Coronary artery (tissue), 2 donors: ENCODE measurements at regions not wholly inside any gene's neighbourhood (a gene's known extent, or its start where the extent isn't known, plus 50 kb on each side); places are given as distances from the start of the nearest gene placed in this dataset.
"Not testable (repeated sequence)": the region's sequence is repeated elsewhere in the genome, so short reads cannot be mapped to it uniquely, and the experiment has no call there.

Experiments used
- DNase-seq: peaks from one replicate; pipeline ENCODE4 v3.0.0-alpha.2; 2017; ENCODE audit warnings: low spot score
- H3K27ac ChIP-seq, 2 donors: fragments of 200-600 bp; sonication (generic); one replicate each; pipeline ENCODE4 v1.5.1; 2016 to 2019
- H3K4me3 ChIP-seq: fragments of 200-600 bp; sonication (generic); 2 replicates; pipeline ENCODE4 v1.5.1; 2016; ENCODE audit warnings: mild to moderate bottlenecking, moderate library complexity
- TF ChIP-seq, protein P1 (sequence below): fragments of 200-600 bp; sonication (generic); IDR thresholded peaks from one replicate; pipeline ENCODE4 v1.5.1; 2019; ENCODE audit warnings: antibody characterized with exemption

DNA sequence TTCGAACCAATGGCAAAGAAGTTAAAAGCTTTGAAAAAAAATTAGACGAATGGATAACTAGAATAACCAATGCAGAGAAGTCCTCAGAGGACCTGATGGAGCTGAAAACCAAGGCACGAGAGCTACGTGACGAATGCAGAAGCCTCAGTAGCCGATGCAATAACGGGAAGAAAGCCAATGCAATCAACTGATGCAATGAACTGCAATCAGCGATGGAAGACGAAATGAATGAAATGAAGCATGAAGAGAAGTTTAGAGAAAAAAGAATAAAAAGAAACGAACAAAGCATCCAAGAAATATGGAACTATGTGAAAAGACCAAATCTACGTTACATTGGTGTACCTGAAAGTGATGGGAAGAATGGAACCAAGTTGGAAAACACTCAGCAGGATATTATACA is 52.6 kb upstream of the MRPS30 start:
- H3K27ac ChIP-seq, H3K4me3 ChIP-seq, DNase-seq: not testable (repeated sequence)

DNA sequence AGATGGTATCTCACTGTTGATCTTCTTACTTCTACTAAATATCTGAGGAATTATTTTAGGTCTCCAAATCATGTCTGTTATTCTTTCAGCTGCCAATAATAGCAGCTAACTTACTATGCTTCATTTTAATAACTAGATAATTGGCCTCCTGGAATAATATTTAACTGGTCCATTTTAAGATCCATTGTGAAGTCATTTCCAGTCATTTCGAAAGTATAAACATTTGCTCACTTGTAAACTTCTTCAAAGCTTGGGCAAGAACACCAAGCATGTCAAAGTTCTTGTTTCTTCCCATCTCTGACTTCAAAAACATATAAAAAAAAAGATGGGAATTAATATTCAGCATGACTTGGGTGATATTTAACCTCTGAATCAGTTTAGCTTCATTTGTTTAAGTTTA is 61.4 kb upstream of the MRPS30 start:
- TF ChIP-seq, protein P1, sequence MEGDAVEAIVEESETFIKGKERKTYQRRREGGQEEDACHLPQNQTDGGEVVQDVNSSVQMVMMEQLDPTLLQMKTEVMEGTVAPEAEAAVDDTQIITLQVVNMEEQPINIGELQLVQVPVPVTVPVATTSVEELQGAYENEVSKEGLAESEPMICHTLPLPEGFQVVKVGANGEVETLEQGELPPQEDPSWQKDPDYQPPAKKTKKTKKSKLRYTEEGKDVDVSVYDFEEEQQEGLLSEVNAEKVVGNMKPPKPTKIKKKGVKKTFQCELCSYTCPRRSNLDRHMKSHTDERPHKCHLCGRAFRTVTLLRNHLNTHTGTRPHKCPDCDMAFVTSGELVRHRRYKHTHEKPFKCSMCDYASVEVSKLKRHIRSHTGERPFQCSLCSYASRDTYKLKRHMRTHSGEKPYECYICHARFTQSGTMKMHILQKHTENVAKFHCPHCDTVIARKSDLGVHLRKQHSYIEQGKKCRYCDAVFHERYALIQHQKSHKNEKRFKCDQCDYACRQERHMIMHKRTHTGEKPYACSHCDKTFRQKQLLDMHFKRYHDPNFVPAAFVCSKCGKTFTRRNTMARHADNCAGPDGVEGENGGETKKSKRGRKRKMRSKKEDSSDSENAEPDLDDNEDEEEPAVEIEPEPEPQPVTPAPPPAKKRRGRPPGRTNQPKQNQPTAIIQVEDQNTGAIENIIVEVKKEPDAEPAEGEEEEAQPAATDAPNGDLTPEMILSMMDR, result no peak
- no peak overlapping the region for H3K4me3 ChIP-seq
- H3K27ac ChIP-seq, result no peak overlapping the region
- DNase-seq, result no peak

DNA sequence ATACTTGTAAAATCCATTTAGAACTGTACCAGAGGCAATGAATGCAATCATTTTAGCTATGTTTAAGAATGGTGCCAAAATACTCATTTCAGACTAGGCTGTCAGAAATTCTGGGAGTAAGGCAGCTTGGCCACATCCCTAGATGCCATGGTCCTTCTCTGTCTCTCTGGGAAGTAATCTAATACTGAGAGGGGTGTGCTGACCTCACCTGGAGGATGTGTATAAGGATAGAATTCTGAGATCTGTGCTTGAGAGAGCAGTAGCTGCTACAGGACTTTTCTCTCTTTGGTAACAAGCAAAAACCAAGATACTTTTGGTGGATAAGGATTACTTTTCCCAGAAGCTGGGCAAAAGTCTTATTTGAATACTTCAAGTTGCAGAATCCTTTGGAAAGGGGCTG is 68.1 kb upstream of the MRPS30 start:
- Histone ChIP-seq H3K4me3 (no peak overlapping the region), H3K27ac (no peak overlapping the region)
- DNase-seq, result no peak
- TF ChIP-seq, protein P1, result no peak

DNA sequence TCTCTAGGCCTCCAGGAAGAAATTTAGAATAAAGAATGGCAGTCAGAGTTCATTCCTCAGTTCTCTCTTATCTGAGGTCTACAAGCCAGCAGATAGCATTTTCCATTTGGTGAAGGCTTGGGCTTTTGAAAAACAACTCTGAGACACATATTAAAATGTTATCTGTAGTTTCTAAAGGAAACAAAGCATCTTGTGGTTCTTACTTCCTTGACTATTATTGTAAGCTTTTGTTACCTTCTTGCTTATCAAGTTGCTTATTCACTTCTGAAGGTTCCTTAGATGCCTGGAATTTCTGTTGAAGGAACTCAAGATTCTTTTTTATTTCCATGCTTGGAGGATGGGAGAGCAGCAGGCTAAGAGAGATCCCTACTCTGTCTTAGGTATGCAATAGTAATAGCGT is 79.2 kb upstream of the MRPS30 start:
- DNase-seq, result no peak
- Histone ChIP-seq H3K27ac (no peak overlapping the region), H3K4me3 (no peak overlapping the region)
- TF ChIP-seq, protein P1, result no peak

DNA sequence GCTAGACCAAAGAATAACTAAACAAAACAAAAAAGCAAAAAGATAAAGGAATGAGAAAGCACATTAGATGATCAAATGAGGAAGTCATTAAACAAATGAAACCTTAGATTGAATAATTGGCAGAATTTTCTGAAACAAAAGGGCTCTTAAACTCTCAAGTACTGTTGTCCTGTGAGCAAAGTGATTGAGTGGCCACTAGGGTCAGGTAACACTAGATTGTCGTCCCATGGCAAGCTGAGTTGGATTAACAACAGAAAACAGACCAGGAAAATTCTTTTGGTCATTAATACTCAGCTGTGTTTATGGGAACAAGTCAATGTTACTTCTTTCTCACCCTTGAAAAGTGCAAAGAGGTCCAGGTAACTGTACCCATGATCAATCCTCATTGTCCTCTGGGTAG is 81.6 kb upstream of the MRPS30 start:
- DNase-seq, result no peak
- H3K4me3 ChIP-seq, result no peak overlapping the region
- TF ChIP-seq, protein P1, result no peak
- H3K27ac ChIP-seq, result no peak overlapping the region

DNA sequence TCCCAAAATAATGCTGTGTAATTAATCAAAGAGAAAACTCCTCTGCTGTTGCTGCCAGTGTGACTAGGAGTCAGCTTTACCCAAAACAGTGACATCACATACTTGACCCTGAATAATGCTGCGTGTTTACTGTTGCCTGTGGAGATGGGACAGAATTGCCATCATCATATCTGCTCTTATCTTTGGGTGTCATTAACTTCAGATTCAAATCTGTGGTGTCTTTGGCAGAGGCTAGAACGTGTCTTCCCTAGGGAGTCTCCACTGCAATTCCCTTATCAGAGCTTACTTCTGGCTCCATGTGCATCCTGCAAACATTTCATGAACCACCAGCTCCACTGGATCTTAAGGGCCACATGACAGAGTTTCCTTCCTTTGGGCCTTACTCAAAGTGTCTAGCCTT is 88.9 kb upstream of the MRPS30 start:
- TF ChIP-seq, protein P1, result no peak
- no peak overlapping the region for H3K27ac ChIP-seq
- DNase-seq, result no peak
- H3K4me3 ChIP-seq, result no peak overlapping the region

DNA sequence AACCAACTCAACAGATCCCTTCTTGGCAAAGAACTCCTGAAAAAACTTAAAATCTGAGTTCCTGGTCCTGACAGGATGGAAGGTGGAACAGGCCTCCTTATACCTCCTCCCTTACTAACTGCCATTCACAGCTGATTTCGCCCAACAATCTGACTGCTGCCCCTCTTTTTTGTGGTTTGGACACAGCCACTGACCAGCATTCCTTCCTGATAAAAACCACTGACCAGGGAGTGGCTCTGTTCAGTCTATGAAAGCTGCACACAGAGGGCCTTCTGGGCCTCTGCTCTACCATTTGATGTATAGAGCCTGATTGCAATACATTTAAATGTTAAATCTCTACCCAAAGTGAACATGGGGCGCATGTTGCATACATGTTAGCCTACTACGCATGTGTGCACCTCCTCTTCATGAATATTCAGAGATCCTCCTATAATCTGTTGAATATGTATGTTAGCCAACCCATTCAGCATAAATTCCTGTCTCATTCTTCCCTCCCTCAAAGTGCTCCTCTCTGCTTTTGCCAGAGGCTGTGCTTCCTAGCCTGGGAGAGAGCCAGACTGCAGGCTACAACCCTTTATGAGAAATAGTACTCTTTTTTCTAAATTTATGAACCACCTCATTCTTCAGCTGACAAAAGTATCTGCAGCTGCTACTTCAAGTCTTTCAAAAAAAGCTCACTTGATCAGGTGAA is 93.7 kb upstream of the MRPS30 start:
- no peak overlapping the region for H3K4me3 ChIP-seq
- H3K27ac ChIP-seq, result no peak overlapping the region
- no peak for DNase-seq
- TF ChIP-seq, protein P1, result no peak

DNA sequence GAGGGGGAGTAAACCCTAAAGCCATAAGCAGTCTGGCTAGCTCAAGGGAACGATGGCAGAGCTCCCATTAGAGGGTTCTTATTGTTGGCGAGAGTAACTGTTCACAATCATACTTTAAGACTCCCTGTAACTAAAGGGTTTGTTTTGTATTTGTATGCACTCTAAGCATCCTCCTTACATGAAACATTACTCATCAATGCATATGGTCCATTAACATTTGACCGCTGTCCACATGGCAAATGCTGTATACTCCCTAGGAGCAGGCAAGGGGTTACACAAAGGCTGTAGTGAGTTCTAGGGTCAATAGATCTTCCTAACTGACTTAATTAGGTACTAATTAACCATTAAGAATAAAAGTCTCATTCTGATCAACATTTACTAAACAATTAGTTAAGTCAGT is 95.3 kb upstream of the MRPS30 start:
- no peak for DNase-seq
- Histone ChIP-seq H3K4me3 (no peak overlapping the region), H3K27ac (no peak overlapping the region)
- TF ChIP-seq, protein P1, result no peak
